CD4-positive, alpha-beta T cell treated with Interleukin-15 for 4 hours (primary cell): ENCODE measurements at regions not wholly inside any gene's neighbourhood (a gene's known extent, or its start where the extent isn't known, plus 50 kb on each side); places are given as distances from the start of the nearest gene placed in this dataset.
"Not testable (repeated sequence)": the region's sequence is repeated elsewhere in the genome, so short reads cannot be mapped to it uniquely, and the experiment has no call there.

Source experiments
- DNase-seq: peaks from one replicate; pipeline ENCODE4 v3.0.0-alpha.2; 2020; ENCODE audit warnings: low spot score

GRCh38 chr2:58429014-58429875, 188.1 kb upstream of the FANCL start:
- DNase-seq = no peak

GRCh38 chr2:58428096-58429013, 187.2 kb upstream of the FANCL start:
- DNase-seq = no peak

DNA sequence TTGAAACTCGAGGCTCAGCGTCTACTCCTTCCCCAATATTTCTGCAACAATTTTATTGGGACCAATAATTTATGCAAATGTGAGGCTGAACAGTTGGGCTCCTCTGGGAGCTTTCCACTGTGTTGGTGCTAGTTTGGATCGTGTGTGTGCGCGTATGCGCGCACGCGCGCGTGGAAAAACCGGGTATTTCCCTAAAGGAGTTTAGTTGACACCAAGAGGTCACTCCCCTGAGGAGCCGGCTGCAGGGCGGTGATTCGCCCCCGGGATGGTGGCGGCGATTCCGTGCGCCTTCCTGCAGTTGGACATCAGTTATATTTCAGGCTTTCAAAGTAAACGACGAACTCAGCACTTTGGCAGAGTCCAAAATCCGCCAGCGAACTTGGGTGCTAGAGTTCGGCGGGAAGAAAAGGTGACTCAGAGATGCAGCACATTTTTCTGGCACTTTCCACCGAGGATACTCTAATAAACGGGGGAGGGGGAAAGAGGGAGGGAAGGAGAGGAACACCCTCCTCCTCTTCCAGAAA, 186.5 kb upstream of the FANCL start:
- DNase-seq = no peak

- no peak for DNase-seq
Observed at GRCh38 chr2:58425368-58425767, 184.2 kb upstream of the FANCL start.

GRCh38 chr2:58419983-58420382, 178.9 kb upstream of the FANCL start:
- no peak for DNase-seq

DNA sequence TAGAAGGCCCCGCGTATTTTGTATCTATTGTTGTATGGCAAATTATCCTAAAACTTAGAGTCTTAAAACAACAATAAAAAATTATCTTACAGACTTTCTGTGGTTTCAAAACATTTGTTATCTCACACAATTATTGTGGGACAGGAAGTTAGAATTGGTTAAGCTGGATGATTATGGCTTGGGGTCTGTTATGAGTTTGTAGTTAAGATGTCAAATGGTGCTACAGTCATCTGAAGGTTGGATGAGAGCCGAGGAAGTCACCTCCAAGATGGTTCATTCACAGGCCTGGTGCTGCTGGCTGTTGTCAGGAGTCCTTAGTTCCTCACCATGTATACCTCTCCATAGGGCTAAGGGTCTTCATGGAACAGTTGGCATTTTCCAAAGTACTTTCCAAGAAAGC, 175.6 kb upstream of the FANCL start:
- DNase-seq = no peak

GRCh38 chr2:58414506-58414905, 173.4 kb upstream of the FANCL start:
- DNase-seq = no peak

GRCh38 chr2:58410549-58410948, 169.4 kb upstream of the FANCL start:
- no peak for DNase-seq

DNA sequence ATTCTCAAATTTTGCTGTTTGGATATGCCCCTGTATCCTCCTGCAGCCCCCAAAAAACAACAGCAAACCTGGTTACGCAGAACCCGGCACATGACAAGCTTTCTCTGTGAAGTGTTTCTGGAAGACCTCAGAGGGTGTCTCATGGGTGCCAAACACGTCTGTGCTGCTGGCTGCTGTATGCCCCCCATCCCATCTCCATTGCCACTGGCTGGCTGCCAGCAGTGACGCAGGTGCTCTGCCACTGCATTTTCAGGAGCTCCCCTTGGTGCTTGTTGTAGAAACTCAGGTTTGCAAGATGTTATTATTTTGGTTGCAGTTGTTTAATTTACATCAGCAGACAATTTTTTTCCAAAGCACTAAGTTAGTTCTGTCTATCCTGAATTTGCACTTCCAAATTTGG, 166.4 kb upstream of the FANCL start:
- DNase-seq = no peak

GRCh38 chr2:58405341-58405740, 164.2 kb upstream of the FANCL start:
- DNase-seq = no peak

- DNase-seq = no peak
Observed at GRCh38 chr2:58401936-58402335, 160.8 kb upstream of the FANCL start.

DNA sequence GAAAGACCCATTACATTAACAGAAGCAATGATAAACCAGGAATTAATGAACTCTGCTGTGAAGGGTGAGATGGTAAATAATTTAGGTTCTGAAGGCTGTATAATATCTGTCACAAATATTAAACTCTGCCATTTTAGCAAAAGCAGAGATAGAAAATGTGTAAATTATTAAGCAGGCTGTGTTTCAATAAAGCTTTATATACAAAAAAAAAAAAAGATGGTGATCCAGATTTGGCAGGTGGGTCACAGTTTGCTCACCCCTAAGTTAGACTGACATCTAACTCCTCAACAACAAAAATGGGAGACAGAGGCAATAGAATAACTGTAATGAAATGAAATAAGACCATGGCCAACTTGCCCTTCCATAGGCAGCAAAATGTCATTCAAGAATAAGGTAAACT, 157.3 kb upstream of the FANCL start:
- no peak for DNase-seq

DNA sequence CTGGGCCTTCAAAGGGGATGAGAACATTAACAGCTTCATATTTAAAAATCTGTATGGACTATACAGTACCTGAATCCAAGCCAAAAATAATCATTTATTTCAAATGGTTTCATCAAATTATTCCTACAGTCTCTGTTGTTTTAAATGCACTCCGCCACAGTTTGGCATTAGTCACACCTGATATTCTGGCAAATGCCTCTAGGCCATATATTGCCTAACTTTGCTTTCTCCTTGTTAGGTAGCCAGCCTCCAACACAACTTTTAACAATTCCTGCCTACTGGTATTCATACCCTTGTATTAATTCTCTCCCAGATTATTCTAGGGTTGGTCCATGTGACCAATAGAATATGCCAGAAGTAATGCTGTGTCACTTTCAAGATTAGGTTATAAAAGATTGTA, 146.6 kb upstream of the FANCL start:
- DNase-seq = no peak

DNA sequence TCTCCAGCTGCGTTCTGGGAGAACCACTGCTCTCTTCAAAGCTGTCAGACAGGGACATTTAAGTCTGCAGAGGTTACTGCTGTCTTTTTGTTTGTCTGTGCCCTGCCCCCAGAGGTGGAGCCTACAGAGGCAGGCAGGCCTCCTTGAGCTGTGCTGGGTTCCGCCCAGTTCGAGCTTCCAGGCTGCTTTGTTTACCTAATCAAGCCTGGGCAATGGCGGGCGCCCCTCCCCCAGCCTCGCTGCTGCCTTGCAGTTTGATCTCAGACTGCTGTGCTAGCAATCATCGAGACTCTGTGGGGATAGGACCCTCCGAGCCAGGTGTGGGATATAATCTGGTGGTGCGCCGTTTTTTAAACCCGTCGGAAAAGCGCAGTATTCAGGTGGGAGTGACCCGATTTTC, 145.8 kb upstream of the FANCL start:
- not testable (repeated sequence) for DNase-seq

GRCh38 chr2:58378152-58378551, 137.0 kb upstream of the FANCL start:
- DNase-seq = no peak

DNA sequence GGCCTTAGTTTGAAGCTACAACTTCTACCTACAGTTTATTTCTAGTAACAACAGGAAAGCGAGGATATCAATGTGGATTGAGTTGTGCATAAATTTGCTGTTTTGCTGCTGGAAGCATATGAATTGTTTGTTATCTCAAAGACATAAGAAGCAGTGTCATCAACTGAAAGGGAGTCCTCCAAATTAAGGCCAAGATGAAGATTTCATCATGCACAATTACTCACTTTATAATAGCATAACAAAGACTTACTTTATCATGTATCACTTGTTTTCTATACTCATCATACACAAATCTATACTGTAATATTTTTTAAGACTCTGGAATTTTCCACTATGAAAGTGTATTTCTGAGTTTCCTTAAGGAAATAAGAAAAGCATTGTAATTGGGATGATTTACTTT, 136.1 kb upstream of the FANCL start:
- DNase-seq = no peak

GRCh38 chr2:58376592-58376991, 135.5 kb upstream of the FANCL start:
- DNase-seq = no peak

DNA sequence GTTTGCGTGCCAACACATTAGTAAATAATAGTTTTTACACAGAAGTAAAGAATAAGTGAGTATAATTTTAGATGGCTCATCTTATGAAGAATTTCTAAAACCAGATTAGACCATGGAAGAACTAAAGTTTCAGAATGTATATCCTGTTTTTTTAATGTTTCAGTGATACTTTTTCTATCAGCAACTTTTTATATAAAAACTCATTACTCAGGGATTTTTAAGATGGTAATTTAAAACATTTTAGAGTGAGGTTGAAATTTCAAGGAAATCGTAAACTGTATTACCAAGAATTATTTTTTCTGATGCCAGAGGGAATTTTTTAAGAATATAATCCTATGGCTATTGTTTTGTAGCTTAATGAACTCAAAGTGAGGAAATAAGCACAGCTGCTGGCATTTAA, 128.5 kb upstream of the FANCL start:
- DNase-seq = no peak

GRCh38 chr2:58364098-58364497, 123.0 kb upstream of the FANCL start:
- no peak for DNase-seq

DNA sequence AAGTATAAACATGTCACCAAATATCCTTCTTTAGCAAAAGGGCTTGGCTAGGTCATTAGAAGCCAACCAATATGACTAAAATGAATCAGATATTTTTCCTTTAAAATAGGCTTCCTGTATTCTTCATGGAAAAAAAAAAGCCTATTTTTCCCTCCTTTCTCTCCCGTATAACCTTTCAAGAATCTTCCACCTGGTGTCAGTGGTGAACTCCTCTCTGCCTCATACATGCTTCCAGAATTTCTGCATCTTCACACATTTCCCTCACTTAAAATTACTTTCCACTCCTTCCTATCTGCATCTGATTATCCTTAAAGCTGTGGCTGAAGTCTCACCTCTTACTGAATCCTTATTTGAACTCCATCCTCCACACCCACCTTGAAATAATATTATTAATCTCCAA, 116.9 kb upstream of the FANCL start:
- DNase-seq = no peak

DNA sequence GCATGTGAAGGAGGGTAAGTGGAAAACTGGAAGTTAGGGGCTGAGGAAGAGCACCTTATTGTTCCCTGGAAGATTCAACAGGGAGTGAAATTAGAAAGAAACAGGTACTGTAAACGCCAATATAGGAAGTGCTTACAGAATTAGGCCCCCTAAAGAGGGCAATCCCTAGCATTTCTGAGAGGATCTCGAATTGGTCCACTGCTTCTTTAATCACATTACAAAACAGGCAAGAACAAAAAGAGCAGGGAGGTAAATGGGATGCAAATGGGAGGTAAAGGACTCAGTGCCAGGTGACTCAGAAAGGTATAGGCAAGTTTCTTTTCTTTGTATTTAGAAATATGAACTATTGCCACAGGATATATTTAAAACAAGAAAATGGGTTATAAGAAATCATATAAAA, 116.4 kb upstream of the FANCL start:
- DNase-seq = no peak

- DNase-seq = no peak
Observed at GRCh38 chr2:58354230-58354629, 113.1 kb upstream of the FANCL start.

DNA sequence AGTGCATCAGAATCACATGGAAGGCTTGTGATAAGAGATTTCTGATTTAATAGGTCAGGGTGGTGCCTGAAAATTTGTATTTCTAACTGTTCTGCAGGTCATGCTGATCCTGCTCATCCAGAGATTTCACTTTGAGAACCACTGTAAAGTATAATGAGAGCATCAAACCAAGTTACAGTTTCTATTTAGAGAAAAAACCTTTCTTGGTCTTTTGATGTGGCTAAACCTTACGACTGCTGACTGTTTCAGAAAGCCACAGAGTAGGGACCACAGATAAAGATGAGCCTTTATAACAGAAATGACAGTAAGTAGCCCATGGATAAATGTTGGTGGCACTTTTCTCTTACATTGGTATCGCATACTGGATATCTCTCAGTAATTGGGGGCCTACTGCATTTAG, 109.4 kb upstream of the FANCL start:
- DNase-seq = no peak
